ENCODE measurements at regions not wholly inside any gene's neighbourhood (a gene's known extent, or its start where the extent isn't known, plus 50 kb on each side); places are given as distances from the start of the nearest gene placed in this dataset.

DNA sequence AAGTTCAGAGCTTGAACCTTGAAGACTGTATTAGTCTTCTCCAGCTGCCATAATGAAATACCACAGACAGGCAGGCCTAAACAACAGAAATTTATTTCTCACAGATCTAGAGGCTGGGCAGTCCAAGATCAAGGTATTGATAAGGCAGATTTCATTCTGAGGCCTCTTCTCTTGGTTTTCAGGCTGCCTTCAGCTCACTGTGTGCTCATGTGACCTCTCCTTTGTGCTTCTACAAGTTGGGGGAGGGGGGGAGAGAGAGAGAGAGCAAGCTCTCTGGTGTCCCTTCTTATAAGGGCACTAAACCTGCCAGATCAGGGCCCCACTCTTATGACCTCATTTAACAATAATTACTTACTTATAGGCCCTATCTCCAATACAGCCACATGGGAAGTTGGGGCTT is 102.6 kb upstream of the RSPO3 start:
- H3K4me3 ChIP-seq, result no peak overlapping the region
- H3K4me1 ChIP-seq, result no peaks in the 10 kb centered on the region
- no peaks in the 10 kb centered on the region for H3K36me3 ChIP-seq
- H3K27me3 ChIP-seq, result no peaks in the 10 kb centered on the region
- H3K9me3 ChIP-seq, result no peaks in the 10 kb centered on the region
- TF ChIP-seq POLR2A (IDR thresholded peaks at IDR 0.05), result no peak
- no peak for TF ChIP-seq CTCF (IDR thresholded peaks at IDR 0.05)
- no peak for DNase-seq
- H3K27ac ChIP-seq, result no peak overlapping the region

- H3K27me3 ChIP-seq, result no peaks in the 10 kb centered on the region
- H3K27ac ChIP-seq, result no peak overlapping the region
- no peak overlapping the region for H3K4me3 ChIP-seq
- TF ChIP-seq POLR2A (IDR thresholded peaks at IDR 0.05), result no peak
- no peak for TF ChIP-seq CTCF (IDR thresholded peaks at IDR 0.05)
- DNase-seq, result no peak
- H3K9me3 ChIP-seq, result no peaks in the 10 kb centered on the region
- H3K36me3 ChIP-seq, result no peaks in the 10 kb centered on the region
- no peaks in the 10 kb centered on the region for H3K4me1 ChIP-seq
These were observed 98.6 kb upstream of the RSPO3 start for GRCh38 chr6:127019828-127020227.

- no peaks in the 10 kb centered on the region for H3K9me3 ChIP-seq
- H3K4me1 ChIP-seq, result no peaks in the 10 kb centered on the region
- peak in 1 of 3 donors; percentile 48 for DNase-seq
- TF ChIP-seq CTCF (IDR thresholded peaks at IDR 0.05) (no peak), POLR2A (IDR thresholded peaks at IDR 0.05) (no peak)
- no peak overlapping the region for H3K27ac ChIP-seq
- no peak overlapping the region for H3K4me3 ChIP-seq
- H3K36me3 ChIP-seq, result no peaks in the 10 kb centered on the region
- no peaks in the 10 kb centered on the region for H3K27me3 ChIP-seq
These were observed 96.2 kb upstream of the RSPO3 start for GRCh38 chr6:127022302-127022701.

DNA sequence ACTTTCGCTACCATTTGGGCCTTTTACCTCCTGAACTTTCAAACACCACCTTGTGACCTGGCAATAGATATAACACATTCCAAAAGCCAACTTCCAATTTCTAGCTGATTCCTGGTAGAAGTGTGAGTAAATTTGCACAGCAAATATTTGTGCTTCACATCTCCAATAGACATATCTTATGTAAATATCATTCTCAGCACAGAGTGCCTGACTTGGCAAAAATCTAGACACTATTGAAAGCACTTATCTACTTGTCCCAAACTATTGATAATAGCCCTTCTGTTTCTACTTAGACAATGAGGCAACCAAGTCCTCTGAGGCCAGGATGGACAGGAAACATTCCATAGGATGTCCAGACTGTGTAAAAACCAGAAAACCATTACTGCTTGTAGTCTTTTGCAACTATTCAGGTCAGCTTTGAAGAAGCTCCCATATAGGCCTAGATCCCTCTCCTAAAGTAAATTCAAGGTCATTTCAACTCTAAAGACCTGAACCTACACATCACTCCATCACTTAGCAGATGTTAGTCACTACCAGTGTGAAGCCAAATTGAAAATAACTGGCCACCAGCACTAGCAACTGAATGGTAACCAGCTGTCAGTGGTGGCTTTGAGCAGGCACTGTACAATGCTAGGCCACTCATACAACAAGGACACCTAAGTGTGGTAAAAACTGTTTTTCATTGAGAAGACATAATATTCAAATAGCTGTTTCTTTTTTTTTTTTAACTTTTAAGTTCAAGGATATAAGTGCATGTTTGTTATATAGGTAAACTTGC is 95.3 kb upstream of the RSPO3 start:
- H3K27me3 ChIP-seq, result no peaks in the 10 kb centered on the region
- TF ChIP-seq POLR2A (IDR thresholded peaks at IDR 0.05) (no peak), CTCF (IDR thresholded peaks at IDR 0.05) (no peak)
- no peak overlapping the region for H3K4me3 ChIP-seq
- no peak for DNase-seq
- H3K9me3 ChIP-seq, result no peaks in the 10 kb centered on the region
- H3K4me1 ChIP-seq, result no peaks in the 10 kb centered on the region
- H3K27ac ChIP-seq, result no peak overlapping the region
- H3K36me3 ChIP-seq, result no peaks in the 10 kb centered on the region

GRCh38 chr6:127026247-127026646 is 92.2 kb upstream of the RSPO3 start:
- no peaks in the 10 kb centered on the region for H3K36me3 ChIP-seq
- no peak overlapping the region for H3K4me3 ChIP-seq
- no peaks in the 10 kb centered on the region for H3K4me1 ChIP-seq
- TF ChIP-seq POLR2A (IDR thresholded peaks at IDR 0.05), result no peak
- TF ChIP-seq CTCF (IDR thresholded peaks at IDR 0.05), result no peak
- no peaks in the 10 kb centered on the region for H3K9me3 ChIP-seq
- no peak overlapping the region for H3K27ac ChIP-seq
- no peaks in the 10 kb centered on the region for H3K27me3 ChIP-seq
- DNase-seq, result no peak
